OCI-LY3 (cell line): ENCODE measurements at regions not wholly inside any gene's neighbourhood (a gene's known extent, or its start where the extent isn't known, plus 50 kb on each side); places are given as distances from the start of the nearest gene placed in this dataset.

Experiments
- CTCF ChIP-seq: fragments of 200-600, 300-600 bp; sonication (generic); IDR thresholded peaks from 2 replicates; pipeline ENCODE4 v1.5.1; 2014; ENCODE audit warnings: antibody characterized with exemption, low read length, low read depth
- EZH2phosphoT487 ChIP-seq: fragments of 200-600 bp; shearing (Covaris generic); IDR thresholded peaks from 2 replicates; pipeline ENCODE4 v1.6.1; 2018; ENCODE audit warnings: antibody characterized with exemption, mixed run types, low read depth

GRCh38 chr11:27210531-27210930 is 152.5 kb downstream of the CCDC34 start:
- TF ChIP-seq CTCF = no peak
- TF ChIP-seq EZH2phosphoT487 = no peak
